ENCODE measurements at regions not wholly inside any gene's neighbourhood (a gene's known extent, or its start where the extent isn't known, plus 50 kb on each side); places are given as distances from the start of the nearest gene placed in this dataset.

- intact Hi-C loops (cut with micrococcal nuclease) = no loop called here
- POLR2A ChIA-PET (ENCODE audit: unreplicated experiment) = no interaction called here
- ATAC-seq = no peak
- TF ChIP-seq EZH2 (IDR thresholded peaks at IDR 0.05; ENCODE audit: low read length, unreplicated experiment) = no peak
- TF ChIP-seq, protein P1, sequence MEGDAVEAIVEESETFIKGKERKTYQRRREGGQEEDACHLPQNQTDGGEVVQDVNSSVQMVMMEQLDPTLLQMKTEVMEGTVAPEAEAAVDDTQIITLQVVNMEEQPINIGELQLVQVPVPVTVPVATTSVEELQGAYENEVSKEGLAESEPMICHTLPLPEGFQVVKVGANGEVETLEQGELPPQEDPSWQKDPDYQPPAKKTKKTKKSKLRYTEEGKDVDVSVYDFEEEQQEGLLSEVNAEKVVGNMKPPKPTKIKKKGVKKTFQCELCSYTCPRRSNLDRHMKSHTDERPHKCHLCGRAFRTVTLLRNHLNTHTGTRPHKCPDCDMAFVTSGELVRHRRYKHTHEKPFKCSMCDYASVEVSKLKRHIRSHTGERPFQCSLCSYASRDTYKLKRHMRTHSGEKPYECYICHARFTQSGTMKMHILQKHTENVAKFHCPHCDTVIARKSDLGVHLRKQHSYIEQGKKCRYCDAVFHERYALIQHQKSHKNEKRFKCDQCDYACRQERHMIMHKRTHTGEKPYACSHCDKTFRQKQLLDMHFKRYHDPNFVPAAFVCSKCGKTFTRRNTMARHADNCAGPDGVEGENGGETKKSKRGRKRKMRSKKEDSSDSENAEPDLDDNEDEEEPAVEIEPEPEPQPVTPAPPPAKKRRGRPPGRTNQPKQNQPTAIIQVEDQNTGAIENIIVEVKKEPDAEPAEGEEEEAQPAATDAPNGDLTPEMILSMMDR (conservative IDR thresholded peaks at IDR 0.05; ENCODE audit: low read depth, low read length) = no peak
- no peak for TF ChIP-seq EZH2phosphoT487 (IDR thresholded peaks at IDR 0.05; ENCODE audit: borderline replicate concordance, low read length)
- Histone ChIP-seq H3K4me2 (ENCODE audit: low read length) (no peak overlapping the region), H3F3A (ENCODE audit: low read length, unreplicated experiment) (no peaks in the 10 kb centered on the region), H3K27me3 (ENCODE audit: low read length) (no peaks in the 10 kb centered on the region), H3K27ac (ENCODE audit: low read length) (no peak overlapping the region), H3K4me1 (ENCODE audit: insufficient read depth, low read length) (no peaks in the 10 kb centered on the region), H3K79me2 (ENCODE audit: low read length) (no peaks in the 10 kb centered on the region), H3K9me3 (ENCODE audit: low read length) (no peaks in the 10 kb centered on the region), H3K36me3 (ENCODE audit: low read depth, low read length) (no peaks in the 10 kb centered on the region), H3K9me2 (replicated peaks; ENCODE audit: low read length) (no peaks in the 10 kb centered on the region), H4K20me1 (ENCODE audit: low read length) (no peaks in the 10 kb centered on the region), H2AFZ (ENCODE audit: low read length) (no peak overlapping the region), H3K4me3 (ENCODE audit: low read length) (no peak overlapping the region), H3K9ac (ENCODE audit: low read length) (no peak overlapping the region)
- DNase-seq = no peak
- no TSS peak for BruUV-seq (replicated peaks)
- CTCF ChIA-PET = no interaction called here
These were observed 66.0 kb upstream of the SMIM15 start for GRCh38 chr5:61228229-61228628.

GRCh38 chr5:61228691-61229280 lies 66.5 kb upstream of the SMIM15 start:
- H3K9me3 ChIP-seq (ENCODE audit: low read length) = no peaks in the 10 kb centered on the region
- no peaks in the 10 kb centered on the region for H3F3A ChIP-seq (ENCODE audit: low read length, unreplicated experiment)
- H3K9ac ChIP-seq (ENCODE audit: low read length) = no peak overlapping the region
- H2AFZ ChIP-seq (ENCODE audit: low read length) = no peak overlapping the region
- H4K20me1 ChIP-seq (ENCODE audit: low read length) = no peaks in the 10 kb centered on the region
- no peaks in the 10 kb centered on the region for H3K9me2 ChIP-seq (replicated peaks; ENCODE audit: low read length)
- ATAC-seq (no peak), DNase-seq (no peak)
- TF ChIP-seq, protein P1 (conservative IDR thresholded peaks at IDR 0.05; ENCODE audit: low read depth, low read length) = no peak
- no peak for TF ChIP-seq EZH2phosphoT487 (IDR thresholded peaks at IDR 0.05; ENCODE audit: borderline replicate concordance, low read length)
- no peaks in the 10 kb centered on the region for H3K36me3 ChIP-seq (ENCODE audit: low read depth, low read length)
- H3K27ac ChIP-seq (ENCODE audit: low read length) = no peak overlapping the region
- POLR2A ChIA-PET (ENCODE audit: unreplicated experiment) = no interaction called here
- no peaks in the 10 kb centered on the region for H3K79me2 ChIP-seq (ENCODE audit: low read length)
- H3K4me2 ChIP-seq (ENCODE audit: low read length) = no peak overlapping the region
- intact Hi-C loops (cut with micrococcal nuclease) = no loop called here
- H3K4me3 ChIP-seq (ENCODE audit: low read length) = no peak overlapping the region
- CTCF ChIA-PET = no interaction called here
- BruUV-seq (replicated peaks) = no TSS peak
- no peaks in the 10 kb centered on the region for H3K4me1 ChIP-seq (ENCODE audit: insufficient read depth, low read length)
- no peaks in the 10 kb centered on the region for H3K27me3 ChIP-seq (ENCODE audit: low read length)

DNA sequence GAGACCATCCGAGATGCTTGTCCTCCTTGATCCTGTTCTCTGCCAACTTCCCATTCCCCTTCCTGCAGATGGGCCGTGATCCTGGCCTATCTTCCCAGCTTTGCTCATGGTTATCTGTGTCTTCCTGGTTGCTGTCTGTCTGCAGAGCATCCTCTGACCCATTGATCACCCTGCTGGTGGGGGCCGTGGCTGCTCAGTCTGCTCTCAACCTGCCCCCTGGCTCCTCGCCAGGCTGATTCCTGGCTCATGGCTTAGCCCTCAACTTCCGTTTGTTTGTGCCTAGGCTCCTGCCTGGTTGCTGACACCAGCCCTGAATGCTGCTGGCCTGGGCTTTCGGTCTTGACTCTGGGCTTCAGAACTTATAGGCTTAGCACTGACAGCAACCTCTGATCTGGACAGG lies 67.1 kb upstream of the SMIM15 start:
- DNase-seq (no peak), ATAC-seq (no peak)
- Histone ChIP-seq H3K9ac (ENCODE audit: low read length) (no peak overlapping the region), H3K9me3 (ENCODE audit: low read length) (no peaks in the 10 kb centered on the region), H4K20me1 (ENCODE audit: low read length) (no peaks in the 10 kb centered on the region), H3K9me2 (replicated peaks; ENCODE audit: low read length) (no peaks in the 10 kb centered on the region), H3F3A (ENCODE audit: low read length, unreplicated experiment) (no peaks in the 10 kb centered on the region), H3K4me3 (ENCODE audit: low read length) (no peak overlapping the region), H3K79me2 (ENCODE audit: low read length) (no peaks in the 10 kb centered on the region), H3K4me2 (ENCODE audit: low read length) (no peak overlapping the region), H2AFZ (ENCODE audit: low read length) (no peak overlapping the region), H3K36me3 (ENCODE audit: low read depth, low read length) (no peaks in the 10 kb centered on the region), H3K27me3 (ENCODE audit: low read length) (no peaks in the 10 kb centered on the region), H3K4me1 (ENCODE audit: insufficient read depth, low read length) (no peaks in the 10 kb centered on the region), H3K27ac (ENCODE audit: low read length) (no peak overlapping the region)
- ChIA-PET POLR2A (ENCODE audit: unreplicated experiment) (no interaction called here), CTCF (no interaction called here)
- TF ChIP-seq EZH2 (IDR thresholded peaks at IDR 0.05; ENCODE audit: low read length, unreplicated experiment) (no peak), EZH2phosphoT487 (IDR thresholded peaks at IDR 0.05; ENCODE audit: borderline replicate concordance, low read length) (no peak)
- TF ChIP-seq, protein P1 (conservative IDR thresholded peaks at IDR 0.05; ENCODE audit: low read depth, low read length) = no peak
- BruUV-seq (replicated peaks) = no TSS peak
- intact Hi-C loops (cut with micrococcal nuclease) = no loop called here
